Loucy (cell line): ENCODE measurements at regions not wholly inside any gene's neighbourhood (a gene's known extent, or its start where the extent isn't known, plus 50 kb on each side); places are given as distances from the start of the nearest gene placed in this dataset.

Source experiments
- H2AFZ ChIP-seq: fragments of 200-600 bp; sonication (generic); 2 replicates; pipeline ENCODE4 v1.6.0; 2016; ENCODE audit warnings: antibody characterized with exemption, mild to moderate bottlenecking, low read length, moderate library complexity
- H3F3A ChIP-seq: fragments of 200-600 bp; 2 replicates; pipeline ENCODE4 v1.6.0; 2016; ENCODE audit warnings: antibody characterized with exemption, low read depth, mild to moderate bottlenecking
- H3K27me3 ChIP-seq: fragments of 200-600 bp; sonication (generic); 2 replicates; pipeline ENCODE4 v1.6.1; 2014; ENCODE audit warnings: low read length, mild to moderate bottlenecking; ENCODE audit not compliant: insufficient read depth, poor library complexity, severe bottlenecking
- H3K36me3 ChIP-seq: fragments of 200-600 bp; sonication (generic); 2 replicates; pipeline ENCODE4 v1.6.1; 2016; ENCODE audit warnings: low read length; ENCODE audit not compliant: insufficient read depth
- H3K4me1 ChIP-seq: fragments of 200-600 bp; sonication (generic); 2 replicates; pipeline ENCODE4 v1.5.1; 2014; ENCODE audit warnings: low read length, mild to moderate bottlenecking; ENCODE audit not compliant: insufficient read depth, poor library complexity, severe bottlenecking
- H3K4me2 ChIP-seq: fragments of 200-600 bp; sonication (generic); 2 replicates; pipeline ENCODE4 v1.6.0; 2014; ENCODE audit warnings: antibody characterized with exemption, low read length, low read depth, mild to moderate bottlenecking; ENCODE audit not compliant: poor library complexity, severe bottlenecking
- H3K4me3 ChIP-seq: fragments of 200-600 bp; sonication (generic); 2 replicates; pipeline ENCODE4 v1.5.1; 2014; ENCODE audit warnings: low read length, mild to moderate bottlenecking, mixed read lengths; ENCODE audit not compliant: poor library complexity, severe bottlenecking
- H3K79me2 ChIP-seq: fragments of 200-600 bp; sonication (generic); 2 replicates; pipeline ENCODE4 v1.6.1; 2014; ENCODE audit warnings: low read length; ENCODE audit not compliant: insufficient read depth
- H3K9ac ChIP-seq: fragments of 200-600 bp; sonication (generic); 2 replicates; pipeline ENCODE4 v1.6.0; 2014; ENCODE audit warnings: mild to moderate bottlenecking, low read depth, low read length, moderate library complexity; ENCODE audit not compliant: poor library complexity, severe bottlenecking
- H3K9me2 ChIP-seq: fragments of 200-600 bp; sonication (generic); replicated peaks from 2 replicates; pipeline ENCODE4 v1.6.1; 2016; ENCODE audit warnings: low read depth, low read length, mixed read lengths
- H3K9me3 ChIP-seq: fragments of 200-600 bp; sonication (generic); 2 replicates; pipeline ENCODE4 v1.6.1; 2014; ENCODE audit warnings: mild to moderate bottlenecking, antibody characterized with exemption, low read length, low read depth; ENCODE audit not compliant: insufficient read depth
- H4K20me1 ChIP-seq: fragments of 200-600 bp; sonication (generic); 2 replicates; pipeline ENCODE4 v1.6.0; 2014; ENCODE audit warnings: antibody characterized with exemption, low read length, mild to moderate bottlenecking; ENCODE audit not compliant: insufficient read depth, poor library complexity, severe bottlenecking
- EZH2phosphoT487 ChIP-seq: fragments of 200-600 bp; IDR thresholded peaks from 2 replicates; pipeline ENCODE4 v1.6.1; 2018; ENCODE audit warnings: antibody characterized with exemption, mild to moderate bottlenecking, moderate library complexity, borderline replicate concordance
- TF ChIP-seq, protein P1 (sequence below): fragments of 200-600 bp; sonication (generic); conservative IDR thresholded peaks from 2 replicates; pipeline ENCODE4 v1.5.1; 2014; ENCODE audit warnings: mild to moderate bottlenecking, antibody characterized with exemption, low read length

DNA sequence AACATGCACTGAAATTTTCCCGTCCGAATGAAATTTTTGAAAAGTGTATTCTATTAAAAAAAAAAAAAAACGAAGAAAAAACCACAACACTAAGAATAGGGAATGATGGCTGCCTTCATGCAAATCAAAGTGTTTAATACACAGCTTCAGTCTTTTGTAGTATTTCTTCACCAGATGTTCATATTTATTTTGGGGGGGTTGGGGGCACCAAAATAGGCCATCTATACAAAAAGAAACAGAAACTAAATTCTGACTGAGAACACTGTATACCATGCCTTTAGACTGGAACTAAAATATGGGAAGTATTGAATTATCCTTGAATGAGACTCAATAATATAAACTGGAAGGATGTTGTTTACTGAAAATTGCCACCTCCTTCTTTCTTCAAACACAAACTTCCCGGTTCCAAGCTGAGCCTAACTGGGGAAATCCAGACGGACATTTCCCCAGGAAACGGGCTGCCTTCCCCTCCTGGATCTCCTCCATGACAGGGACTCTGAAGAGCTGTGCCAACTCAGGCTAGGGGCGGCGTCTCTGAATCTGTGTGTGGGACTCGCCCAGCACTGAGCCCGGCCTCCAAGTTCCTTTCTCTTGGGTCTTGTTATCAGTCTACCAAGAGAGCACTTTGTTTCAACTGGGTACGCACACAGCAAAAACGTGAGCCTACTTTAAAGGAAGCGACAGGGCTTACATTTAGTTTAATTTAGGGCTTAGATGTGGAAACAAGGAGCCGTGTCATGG lies 511.3 kb upstream of the ADAMTS16 start:
- H3K4me1 ChIP-seq = no peaks in the 10 kb centered on the region
- no peaks in the 10 kb centered on the region for H3F3A ChIP-seq
- no peaks in the 10 kb centered on the region for H4K20me1 ChIP-seq
- no peak overlapping the region for H3K4me2 ChIP-seq
- no peak overlapping the region for H3K9ac ChIP-seq
- no peaks in the 10 kb centered on the region for H3K9me2 ChIP-seq
- H3K9me3 ChIP-seq = no peaks in the 10 kb centered on the region
- no peaks in the 10 kb centered on the region for H3K27me3 ChIP-seq
- no peaks in the 10 kb centered on the region for H3K79me2 ChIP-seq
- no peak overlapping the region for H2AFZ ChIP-seq
- no peak for TF ChIP-seq EZH2phosphoT487
- TF ChIP-seq, protein P1, sequence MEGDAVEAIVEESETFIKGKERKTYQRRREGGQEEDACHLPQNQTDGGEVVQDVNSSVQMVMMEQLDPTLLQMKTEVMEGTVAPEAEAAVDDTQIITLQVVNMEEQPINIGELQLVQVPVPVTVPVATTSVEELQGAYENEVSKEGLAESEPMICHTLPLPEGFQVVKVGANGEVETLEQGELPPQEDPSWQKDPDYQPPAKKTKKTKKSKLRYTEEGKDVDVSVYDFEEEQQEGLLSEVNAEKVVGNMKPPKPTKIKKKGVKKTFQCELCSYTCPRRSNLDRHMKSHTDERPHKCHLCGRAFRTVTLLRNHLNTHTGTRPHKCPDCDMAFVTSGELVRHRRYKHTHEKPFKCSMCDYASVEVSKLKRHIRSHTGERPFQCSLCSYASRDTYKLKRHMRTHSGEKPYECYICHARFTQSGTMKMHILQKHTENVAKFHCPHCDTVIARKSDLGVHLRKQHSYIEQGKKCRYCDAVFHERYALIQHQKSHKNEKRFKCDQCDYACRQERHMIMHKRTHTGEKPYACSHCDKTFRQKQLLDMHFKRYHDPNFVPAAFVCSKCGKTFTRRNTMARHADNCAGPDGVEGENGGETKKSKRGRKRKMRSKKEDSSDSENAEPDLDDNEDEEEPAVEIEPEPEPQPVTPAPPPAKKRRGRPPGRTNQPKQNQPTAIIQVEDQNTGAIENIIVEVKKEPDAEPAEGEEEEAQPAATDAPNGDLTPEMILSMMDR = no peak
- no peak overlapping the region for H3K4me3 ChIP-seq
- no peaks in the 10 kb centered on the region for H3K36me3 ChIP-seq

DNA sequence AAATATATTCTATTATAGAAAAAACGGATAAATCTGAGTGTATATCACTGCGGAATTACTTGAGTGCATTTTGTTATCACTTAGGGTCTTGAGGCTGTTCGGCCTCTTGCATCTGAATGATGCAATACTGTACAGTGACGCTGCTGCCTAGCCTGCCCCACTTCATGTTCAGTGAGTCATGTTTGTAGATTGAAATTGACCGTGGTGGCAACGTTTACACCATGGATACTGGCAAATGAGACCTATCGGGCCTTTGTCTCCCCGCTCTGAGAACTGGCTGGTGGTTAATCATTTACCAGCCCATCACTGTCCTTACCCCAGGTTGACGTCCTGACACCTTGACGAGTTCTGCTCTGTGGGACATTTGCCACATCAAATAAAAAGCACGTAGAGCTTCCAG lies 510.1 kb upstream of the ADAMTS16 start:
- no peaks in the 10 kb centered on the region for H3F3A ChIP-seq
- no peak overlapping the region for H3K4me2 ChIP-seq
- H3K4me1 ChIP-seq = no peaks in the 10 kb centered on the region
- TF ChIP-seq, protein P1 = no peak
- no peak for TF ChIP-seq EZH2phosphoT487
- no peak overlapping the region for H3K9ac ChIP-seq
- H3K9me3 ChIP-seq = no peaks in the 10 kb centered on the region
- H3K9me2 ChIP-seq = no peaks in the 10 kb centered on the region
- no peak overlapping the region for H2AFZ ChIP-seq
- H3K36me3 ChIP-seq = no peaks in the 10 kb centered on the region
- no peak overlapping the region for H3K4me3 ChIP-seq
- no peaks in the 10 kb centered on the region for H3K27me3 ChIP-seq
- no peaks in the 10 kb centered on the region for H3K79me2 ChIP-seq
- H4K20me1 ChIP-seq = no peaks in the 10 kb centered on the region

DNA sequence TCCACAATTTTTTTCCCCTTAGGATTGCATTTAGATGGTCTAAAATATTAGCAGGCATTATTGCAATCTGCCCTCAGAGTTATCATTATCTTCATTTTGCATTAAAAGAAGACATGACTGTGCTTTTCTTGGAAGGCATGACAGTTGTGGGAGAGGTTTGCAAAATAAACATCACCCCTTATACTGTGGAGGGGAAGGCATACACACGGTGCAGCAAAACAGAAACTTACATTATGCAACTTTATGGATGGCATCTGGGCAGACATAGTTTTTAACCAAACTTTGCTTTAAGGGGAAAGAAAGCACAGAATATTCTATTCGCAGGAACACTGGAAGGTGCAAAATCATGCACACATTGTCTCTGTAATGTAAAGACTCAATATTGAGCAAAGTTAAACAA lies 505.8 kb upstream of the ADAMTS16 start:
- Histone ChIP-seq H3K4me3 (no peak overlapping the region), H3F3A (no peaks in the 10 kb centered on the region), H3K9me2 (no peaks in the 10 kb centered on the region), H3K9ac (no peak overlapping the region), H3K27me3 (peaks cover 6% of the 10 kb centered on the region), H3K9me3 (no peaks in the 10 kb centered on the region), H3K36me3 (no peaks in the 10 kb centered on the region), H2AFZ (no peak overlapping the region), H4K20me1 (no peaks in the 10 kb centered on the region), H3K4me2 (no peak overlapping the region), H3K4me1 (no peaks in the 10 kb centered on the region), H3K79me2 (no peaks in the 10 kb centered on the region)
- TF ChIP-seq, protein P1 = no peak
- no peak for TF ChIP-seq EZH2phosphoT487
